GM18520 (cell line): ENCODE measurements at regions not wholly inside any gene's neighbourhood (a gene's known extent, or its start where the extent isn't known, plus 50 kb on each side); places are given as distances from the start of the nearest gene placed in this dataset.

ENCODE experiments used
- ATAC-seq: cut with Tn5 transposase; IDR thresholded peaks from one replicate; pipeline ENCODE4 v1.9.1; 2021; ENCODE audit not compliant: unreplicated experiment

- ATAC-seq: no peak
These were observed 251.5 kb downstream of the OPA1 start for GRCh38 chr3:193844472-193844871.

GRCh38 chr3:193845144-193845543 is 252.1 kb downstream of the OPA1 start:
- ATAC-seq: no peak

- ATAC-seq: no peak
These were observed 253.6 kb downstream of the OPA1 start for GRCh38 chr3:193846569-193846968.

GRCh38 chr3:193847402-193847801 is 254.4 kb downstream of the OPA1 start:
- no peak for ATAC-seq

GRCh38 chr3:193848547-193848946 is 255.5 kb downstream of the OPA1 start:
- no peak for ATAC-seq

- no peak for ATAC-seq
These were observed 257.1 kb downstream of the OPA1 start for GRCh38 chr3:193850084-193850619.

GRCh38 chr3:193851428-193851847 is 258.4 kb downstream of the OPA1 start:
- ATAC-seq: no peak

- no peak for ATAC-seq
These were observed 259.1 kb downstream of the OPA1 start for GRCh38 chr3:193851941-193852674.

GRCh38 chr3:193852901-193853300 is 259.9 kb downstream of the OPA1 start:
- no peak for ATAC-seq

- no peak for ATAC-seq
These were observed 260.7 kb downstream of the OPA1 start for GRCh38 chr3:193853511-193854219.

GRCh38 chr3:193857996-193858395 is 265.0 kb downstream of the OPA1 start:
- ATAC-seq: no peak

GRCh38 chr3:193859195-193859594 is 266.2 kb downstream of the OPA1 start:
- ATAC-seq: no peak

- ATAC-seq: no peak
These were observed 268.0 kb downstream of the OPA1 start for GRCh38 chr3:193861012-193861411.

GRCh38 chr3:193862843-193863242 is 269.8 kb downstream of the OPA1 start:
- no peak for ATAC-seq

- ATAC-seq: no peak
These were observed 270.8 kb downstream of the OPA1 start for GRCh38 chr3:193863657-193864357.

GRCh38 chr3:193865339-193865738 is 270.6 kb upstream of the HES1 start:
- ATAC-seq: peak; percentile 99

GRCh38 chr3:193865896-193866480 is 270.0 kb upstream of the HES1 start:
- ATAC-seq: no peak

GRCh38 chr3:193868590-193868989 is 267.4 kb upstream of the HES1 start:
- ATAC-seq: no peak

GRCh38 chr3:193869221-193870201 is 266.4 kb upstream of the HES1 start:
- ATAC-seq: no peak
